ENCODE measurements at regions not wholly inside any gene's neighbourhood (a gene's known extent, or its start where the extent isn't known, plus 50 kb on each side); places are given as distances from the start of the nearest gene placed in this dataset.

- no peak for DNase-seq (ENCODE audit: low read depth in 2 of 2)
Observed at GRCh38 chr5:63727583-63727982, 234.7 kb downstream of the HTR1A start.

GRCh38 chr5:63726496-63726895 is 235.7 kb downstream of the HTR1A start:
- DNase-seq (ENCODE audit: low read depth in 2 of 2) = no peak

GRCh38 chr5:63719147-63719546 is 243.1 kb downstream of the HTR1A start:
- no peak for DNase-seq (ENCODE audit: low read depth in 2 of 2)

DNA sequence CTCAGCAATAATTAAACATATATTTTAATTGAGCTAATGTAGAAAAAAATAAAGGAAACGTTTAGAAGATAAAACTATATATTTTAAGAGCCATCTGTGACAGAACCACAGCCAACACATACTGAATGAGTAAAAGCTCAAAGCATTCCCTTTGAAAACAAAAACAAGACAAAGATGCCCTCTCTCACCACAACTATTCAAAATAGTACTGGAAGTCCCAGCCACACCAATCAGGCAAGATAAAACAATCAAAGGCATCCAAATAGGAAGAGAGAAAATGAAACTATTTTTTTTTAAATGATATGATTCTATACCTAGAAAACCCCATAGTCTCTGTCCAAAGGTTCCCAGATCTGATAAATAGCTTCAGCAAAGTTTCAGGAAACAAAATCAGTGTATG is 262.0 kb downstream of the HTR1A start:
- DNase-seq (ENCODE audit: low read depth in 2 of 2) = no peak

- DNase-seq (ENCODE audit: low read depth in 2 of 2) = no peak
Observed at GRCh38 chr5:63697811-63698210, 264.4 kb downstream of the HTR1A start.

GRCh38 chr5:63690546-63690945 is 271.7 kb downstream of the HTR1A start:
- DNase-seq (ENCODE audit: low read depth in 2 of 2) = no peak

- DNase-seq (ENCODE audit: low read depth in 2 of 2) = no peak
Observed at GRCh38 chr5:63687854-63688516, 274.3 kb downstream of the HTR1A start.

- no peak for DNase-seq (ENCODE audit: low read depth in 2 of 2)
Observed at GRCh38 chr5:63686938-63687337, 275.3 kb downstream of the HTR1A start.

DNA sequence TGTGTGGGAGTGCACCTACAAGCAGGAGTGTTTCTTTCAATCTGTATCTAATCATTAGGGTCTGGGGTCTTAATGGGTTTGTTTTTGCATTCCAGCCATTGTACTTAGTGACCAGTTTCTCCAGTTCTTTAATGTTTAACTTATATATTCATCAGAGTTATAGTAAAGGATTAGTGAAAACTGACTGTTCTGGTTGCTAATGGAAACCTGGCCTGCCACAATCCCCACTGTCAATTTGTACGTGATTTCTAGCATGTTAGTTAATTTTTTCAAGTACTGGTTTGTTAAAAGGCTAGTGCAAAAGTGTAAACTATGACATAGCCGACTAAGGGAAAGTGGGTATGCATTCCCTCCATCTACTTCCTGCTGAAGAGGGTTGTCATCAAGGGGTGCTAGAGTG is 276.1 kb downstream of the HTR1A start:
- DNase-seq (ENCODE audit: low read depth in 2 of 2) = no peak

DNA sequence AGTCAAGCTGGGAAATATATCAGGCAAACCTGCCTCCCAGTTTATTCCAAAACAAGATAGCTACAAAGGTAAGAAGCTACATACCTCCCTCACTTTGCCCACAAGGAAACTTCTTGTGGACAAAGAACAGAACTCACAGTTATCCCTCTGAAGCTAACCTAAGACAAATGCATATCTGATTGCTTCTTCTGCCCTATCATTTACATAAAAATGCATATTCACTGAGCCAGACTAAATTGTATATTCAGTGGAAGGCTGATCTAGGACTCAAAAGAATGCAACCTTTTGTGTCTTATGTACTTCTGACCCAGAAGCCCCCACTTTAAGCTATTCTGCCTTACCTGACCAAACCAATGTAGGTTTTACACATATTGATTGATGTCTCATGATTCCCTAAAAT is 276.8 kb downstream of the HTR1A start:
- no peak for DNase-seq (ENCODE audit: low read depth in 2 of 2)

GRCh38 chr5:63674881-63675280 is 287.4 kb downstream of the HTR1A start:
- DNase-seq (ENCODE audit: low read depth in 2 of 2) = no peak

- no peak for DNase-seq (ENCODE audit: low read depth in 2 of 2)
Observed at GRCh38 chr5:63655043-63655442, 307.2 kb downstream of the HTR1A start.

GRCh38 chr5:63650581-63650980 is 311.7 kb downstream of the HTR1A start:
- DNase-seq (ENCODE audit: low read depth in 2 of 2) = no peak

DNA sequence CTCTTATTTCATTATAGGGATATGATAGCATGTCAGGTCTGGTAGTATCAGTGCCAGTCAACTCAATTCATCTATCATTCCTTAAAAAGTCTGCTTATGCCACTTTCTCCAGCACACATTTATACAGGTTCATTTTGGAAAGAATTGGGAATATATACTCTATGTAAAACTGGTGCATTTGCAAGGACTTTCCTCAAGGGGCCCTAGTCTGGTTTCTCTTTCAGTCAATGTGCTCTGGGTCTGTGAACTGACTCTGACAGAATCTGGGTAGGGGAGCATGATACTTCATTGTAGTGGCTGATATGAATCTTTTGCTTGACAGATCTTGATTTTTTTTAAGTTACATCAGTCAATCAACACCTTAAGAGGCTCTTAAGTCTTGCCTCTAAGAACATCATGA is 313.9 kb downstream of the HTR1A start:
- DNase-seq (ENCODE audit: low read depth in 2 of 2) = no peak

GRCh38 chr5:63629951-63630630 is 332.2 kb downstream of the HTR1A start:
- DNase-seq (ENCODE audit: low read depth in 2 of 2) = no peak

GRCh38 chr5:63613442-63613841 is 348.8 kb downstream of the HTR1A start:
- DNase-seq (ENCODE audit: low read depth in 2 of 2) = no peak

- no peak for DNase-seq (ENCODE audit: low read depth in 2 of 2)
Observed at GRCh38 chr5:63603996-63604395, 358.2 kb downstream of the HTR1A start.

DNA sequence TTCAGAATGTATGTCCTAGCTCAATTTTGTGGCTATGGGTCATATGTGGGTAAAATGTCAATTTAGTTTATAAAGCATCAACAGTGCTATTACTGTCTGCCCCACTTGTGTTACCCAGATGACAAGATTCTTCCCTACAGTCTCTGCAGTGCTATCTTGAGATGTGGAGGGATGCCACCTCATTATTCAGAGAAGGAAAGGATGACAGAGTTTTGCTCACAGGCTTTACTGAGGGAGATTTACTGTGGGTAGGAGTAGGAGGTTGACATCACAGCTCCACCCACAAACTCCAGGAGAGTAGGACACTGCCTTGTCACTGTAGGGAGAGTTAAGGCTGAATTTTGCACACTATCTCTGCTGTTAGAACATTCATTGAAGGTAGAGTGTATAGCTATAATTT is 359.3 kb downstream of the HTR1A start:
- no peak for DNase-seq (ENCODE audit: low read depth in 2 of 2)

- no peak for DNase-seq (ENCODE audit: low read depth in 2 of 2)
Observed at GRCh38 chr5:63596254-63596653, 366.0 kb downstream of the HTR1A start.

GRCh38 chr5:63573380-63573779 is 388.9 kb downstream of the HTR1A start:
- DNase-seq (ENCODE audit: low read depth in 2 of 2) = no peak

- no peak for DNase-seq (ENCODE audit: low read depth in 2 of 2)
Observed at GRCh38 chr5:63572740-63573139, 389.5 kb downstream of the HTR1A start.

- DNase-seq (ENCODE audit: low read depth in 2 of 2) = no peak
Observed at GRCh38 chr5:63570752-63571151, 391.5 kb downstream of the HTR1A start.

DNA sequence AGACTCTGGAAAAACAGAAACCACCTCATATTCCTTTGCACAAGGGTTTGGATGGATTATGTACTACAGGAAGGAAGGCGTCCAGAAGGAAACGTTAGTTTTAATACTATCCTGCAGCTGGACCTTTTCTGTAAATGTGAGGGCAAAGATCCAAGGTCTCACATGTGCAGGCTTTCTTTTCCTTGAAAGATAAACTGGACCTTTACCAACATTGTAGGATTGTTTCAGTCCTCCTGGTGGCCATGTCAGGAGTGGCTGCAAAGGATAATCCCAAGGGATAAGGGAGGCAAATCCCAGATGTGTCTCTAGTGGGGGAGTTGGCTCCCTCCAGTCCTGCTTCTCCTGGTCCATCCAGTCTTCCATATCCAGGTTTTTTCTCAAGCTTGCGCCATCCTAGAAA is 397.5 kb downstream of the HTR1A start:
- no peak for DNase-seq (ENCODE audit: low read depth in 2 of 2)
